ENCODE measurements at regions not wholly inside any gene's neighbourhood (a gene's known extent, or its start where the extent isn't known, plus 50 kb on each side); places are given as distances from the start of the nearest gene placed in this dataset.

GRCh38 chr10:62561151-62561550, 187.0 kb downstream of the ZNF365 start:
- H2AK5ac ChIP-seq (ENCODE audit: insufficient read length, low read length): no peak overlapping the region
- H2BK120ac ChIP-seq (ENCODE audit: low read depth, low read length, poor library complexity, severe bottlenecking): no peak overlapping the region
- Mint-ChIP-seq H3K4me3 (no peak overlapping the region), H3K27ac (no peak overlapping the region), H3K4me1 (peaks cover 5 to 14% of the 10 kb centered on the region in 2 experiments; a peak in 3 of 4 replicates), H3K27me3 (ENCODE audit: low read depth) (no peaks in the 10 kb centered on the region; the same call in 1 of the 2 replicates), H3K36me3 (ENCODE audit: insufficient read depth in 1 of 3, low read depth in 3 of 3) (no peaks in the 10 kb centered on the region), H3K9me3 (no peaks in the 10 kb centered on the region; a peak in 1 of 5 replicates)
- no peak overlapping the region for H2BK15ac ChIP-seq (ENCODE audit: low read depth, low read length)
- no peak overlapping the region for H4K5ac ChIP-seq (ENCODE audit: insufficient read length, low read depth, low read length)
- H3K9ac ChIP-seq (ENCODE audit: extremely low read depth, insufficient read length, low read length): no peak overlapping the region
- DNase-seq: no peak
- H3K9me3 ChIP-seq (ENCODE audit: control insufficient read depth, low read depth, low read length): no peaks in the 10 kb centered on the region
- H3T11ph ChIP-seq (ENCODE audit: low read length): no peak overlapping the region
- H3K27ac ChIP-seq (ENCODE audit: insufficient read length, low read depth, low read length): no peak overlapping the region
- H3K4ac ChIP-seq (ENCODE audit: low read depth, low read length): no peak overlapping the region
- no peak overlapping the region for H2BK12ac ChIP-seq (ENCODE audit: insufficient read length, low read depth, low read length)
- H3K23ac ChIP-seq (ENCODE audit: insufficient read length, low read depth, low read length): no peak overlapping the region
- no peak overlapping the region for H4K8ac ChIP-seq (replicated peaks; ENCODE audit: insufficient read length, low read depth, low read length)
- TF ChIP-seq, protein P1, sequence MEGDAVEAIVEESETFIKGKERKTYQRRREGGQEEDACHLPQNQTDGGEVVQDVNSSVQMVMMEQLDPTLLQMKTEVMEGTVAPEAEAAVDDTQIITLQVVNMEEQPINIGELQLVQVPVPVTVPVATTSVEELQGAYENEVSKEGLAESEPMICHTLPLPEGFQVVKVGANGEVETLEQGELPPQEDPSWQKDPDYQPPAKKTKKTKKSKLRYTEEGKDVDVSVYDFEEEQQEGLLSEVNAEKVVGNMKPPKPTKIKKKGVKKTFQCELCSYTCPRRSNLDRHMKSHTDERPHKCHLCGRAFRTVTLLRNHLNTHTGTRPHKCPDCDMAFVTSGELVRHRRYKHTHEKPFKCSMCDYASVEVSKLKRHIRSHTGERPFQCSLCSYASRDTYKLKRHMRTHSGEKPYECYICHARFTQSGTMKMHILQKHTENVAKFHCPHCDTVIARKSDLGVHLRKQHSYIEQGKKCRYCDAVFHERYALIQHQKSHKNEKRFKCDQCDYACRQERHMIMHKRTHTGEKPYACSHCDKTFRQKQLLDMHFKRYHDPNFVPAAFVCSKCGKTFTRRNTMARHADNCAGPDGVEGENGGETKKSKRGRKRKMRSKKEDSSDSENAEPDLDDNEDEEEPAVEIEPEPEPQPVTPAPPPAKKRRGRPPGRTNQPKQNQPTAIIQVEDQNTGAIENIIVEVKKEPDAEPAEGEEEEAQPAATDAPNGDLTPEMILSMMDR (conservative IDR thresholded peaks at IDR 0.05): no peak
- no peaks in the 10 kb centered on the region for H3K79me2 ChIP-seq (ENCODE audit: insufficient read depth, low read length)
- no peak overlapping the region for H3K14ac ChIP-seq (ENCODE audit: insufficient read depth, low read length)
- H3K56ac ChIP-seq (ENCODE audit: insufficient read length, low read depth, low read length): no peak overlapping the region
- H3K23me2 ChIP-seq (ENCODE audit: insufficient read length, low read depth, low read length, poor library complexity, severe bottlenecking): no peaks in the 10 kb centered on the region
- H2BK20ac ChIP-seq (ENCODE audit: low read depth, low read length, poor library complexity, severe bottlenecking): no peak overlapping the region
- H3K4me1 ChIP-seq (ENCODE audit: insufficient read depth, low read length): no peaks in the 10 kb centered on the region
- WGBS (ENCODE audit: extremely low coverage, insufficient read length, low lambda C conversion rate): no CpG with 5 or more reads among the region's 3 CpGs
- no peaks in the 10 kb centered on the region for H3K79me1 ChIP-seq (ENCODE audit: insufficient read depth, low read depth, low read length, poor library complexity, severe bottlenecking)
- no peaks in the 10 kb centered on the region for H4K20me1 ChIP-seq (ENCODE audit: control insufficient read depth, insufficient read depth, insufficient read length)
- no peak overlapping the region for H4K91ac ChIP-seq (ENCODE audit: insufficient read length, low read depth, low read length)
- H3K27me3 ChIP-seq (ENCODE audit: insufficient read depth, low read length): no peaks in the 10 kb centered on the region
- no peak overlapping the region for H2BK5ac ChIP-seq (ENCODE audit: insufficient read length, low read length)
- H3K18ac ChIP-seq (ENCODE audit: insufficient read length, low read depth, low read length): no peak overlapping the region
- no peak overlapping the region for H3K4me2 ChIP-seq (ENCODE audit: insufficient read depth, insufficient read length, low read length)
- H2AFZ ChIP-seq (ENCODE audit: low read length): no peak overlapping the region

Data from H9 (cell line).